ENCODE measurements at regions not wholly inside any gene's neighbourhood (a gene's known extent, or its start where the extent isn't known, plus 50 kb on each side); places are given as distances from the start of the nearest gene placed in this dataset.

DNA sequence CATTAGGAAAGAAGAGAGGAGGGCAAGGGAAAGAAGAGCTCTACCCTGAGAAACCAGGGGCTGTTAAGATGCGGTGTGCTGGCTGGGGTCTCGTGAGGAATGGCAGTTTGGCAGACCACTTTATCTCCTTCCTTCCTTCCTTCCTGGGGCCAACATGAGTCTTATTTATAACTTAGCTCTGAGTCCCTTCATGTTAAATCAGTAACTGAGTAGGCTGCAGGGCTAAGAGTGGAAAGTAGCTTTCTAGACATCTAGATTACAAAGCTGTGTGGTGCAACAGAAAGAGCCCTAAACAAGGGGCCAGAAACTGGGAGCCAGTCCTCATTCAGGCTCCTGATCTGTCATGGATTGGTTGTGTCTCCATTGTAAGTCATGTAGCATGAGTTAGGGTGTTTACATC, 135.4 kb upstream of the DUSP10 start:
- TF ChIP-seq CTCF (IDR thresholded peaks at IDR 0.05), result no peak
- H3K4me1 ChIP-seq, result no peaks in the 10 kb centered on the region
- DNase-seq, result no peak
- no peak overlapping the region for H3K9ac ChIP-seq (ENCODE audit: low read depth in 2 of 2, low read length in 2 of 2)
- H3K4me3 ChIP-seq, result no peak overlapping the region
- no peaks in the 10 kb centered on the region for H3K36me3 ChIP-seq
- no peaks in the 10 kb centered on the region for H3K9me3 ChIP-seq
- no peak overlapping the region for H3K27ac ChIP-seq
- intact Hi-C loops (cut with DNase I), result no loop called here
- no peaks in the 10 kb centered on the region for H3K27me3 ChIP-seq

DNA sequence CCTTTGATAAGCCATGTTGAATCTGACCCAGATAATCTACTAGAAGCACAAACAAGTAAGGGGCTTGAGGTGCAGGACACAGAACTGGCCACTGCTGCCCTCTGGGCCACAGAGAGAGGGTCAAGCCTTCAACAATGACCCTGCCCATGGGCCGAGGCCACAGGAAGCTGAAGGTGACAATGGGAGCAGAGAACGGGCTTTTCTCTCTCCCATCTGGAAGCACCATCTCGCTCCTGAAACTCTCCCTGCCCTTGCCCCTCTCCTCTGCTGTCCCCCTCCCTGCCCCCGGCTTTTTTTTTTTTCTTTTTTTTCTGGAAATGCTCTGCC, 133.1 kb upstream of the DUSP10 start:
- H3K4me1 ChIP-seq, result no peaks in the 10 kb centered on the region
- H3K27me3 ChIP-seq, result no peaks in the 10 kb centered on the region
- no peak overlapping the region for H3K9ac ChIP-seq (ENCODE audit: low read depth in 2 of 2, low read length in 2 of 2)
- no peak overlapping the region for H3K4me3 ChIP-seq
- H3K36me3 ChIP-seq, result no peaks in the 10 kb centered on the region
- TF ChIP-seq CTCF (IDR thresholded peaks at IDR 0.05), result no peak
- H3K27ac ChIP-seq, result no peak overlapping the region
- DNase-seq, result no peak
- intact Hi-C loops (cut with DNase I), result no loop called here
- no peaks in the 10 kb centered on the region for H3K9me3 ChIP-seq

DNA sequence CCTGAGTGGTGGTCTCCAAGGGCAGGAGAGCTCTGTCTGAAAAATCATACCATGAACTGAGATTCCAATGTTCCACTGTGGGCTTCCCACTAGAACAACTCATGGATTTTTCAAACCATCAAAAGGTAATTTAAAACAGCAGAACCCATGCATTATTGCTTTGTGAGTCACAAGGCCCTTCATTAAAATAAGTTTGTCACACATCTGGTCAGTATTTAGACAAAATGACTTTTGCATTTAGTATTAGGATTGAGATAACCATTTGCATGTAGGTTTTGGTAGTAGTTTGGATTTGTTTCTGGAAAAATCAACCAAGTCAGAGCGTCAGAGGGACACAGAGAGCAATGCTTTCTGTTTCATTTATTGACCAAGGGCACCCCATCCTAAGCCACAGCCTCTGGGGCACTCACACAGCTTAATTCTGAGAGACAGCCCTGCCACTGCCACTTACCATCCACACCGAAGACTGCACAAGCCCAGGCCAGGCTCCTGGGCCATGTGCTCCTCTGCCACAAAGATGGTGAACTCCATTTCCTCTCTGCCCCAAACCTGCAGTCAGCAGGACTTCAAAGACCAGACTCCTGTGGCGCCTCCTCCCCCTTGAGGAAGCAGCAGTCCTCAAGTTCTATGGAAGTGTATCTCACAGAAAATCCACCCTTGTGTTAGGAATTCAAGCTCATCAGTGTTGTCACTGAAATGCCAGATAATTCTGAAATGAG, 132.6 kb upstream of the DUSP10 start:
- Histone ChIP-seq H3K9me3 (no peaks in the 10 kb centered on the region), H3K27me3 (no peaks in the 10 kb centered on the region), H3K4me1 (no peaks in the 10 kb centered on the region), H3K36me3 (no peaks in the 10 kb centered on the region), H3K27ac (no peak overlapping the region), H3K4me3 (no peak overlapping the region), H3K9ac (ENCODE audit: low read depth in 2 of 2, low read length in 2 of 2) (no peak overlapping the region)
- no peak for DNase-seq
- no peak for TF ChIP-seq CTCF (IDR thresholded peaks at IDR 0.05)
- intact Hi-C loops (cut with DNase I), result no loop called here

- Histone ChIP-seq H3K27ac (no peak overlapping the region), H3K4me1 (no peaks in the 10 kb centered on the region), H3K4me3 (no peak overlapping the region), H3K9me3 (no peaks in the 10 kb centered on the region), H3K27me3 (no peaks in the 10 kb centered on the region), H3K9ac (ENCODE audit: low read depth in 2 of 2, low read length in 2 of 2) (no peak overlapping the region), H3K36me3 (no peaks in the 10 kb centered on the region)
- DNase-seq, result no peak
- intact Hi-C loops (cut with DNase I), result no loop called here
- TF ChIP-seq CTCF (IDR thresholded peaks at IDR 0.05), result no peak
Observed at GRCh38 chr1:221873673-221874072, 131.8 kb upstream of the DUSP10 start.

GRCh38 chr1:221871056-221871455, 129.2 kb upstream of the DUSP10 start:
- no peaks in the 10 kb centered on the region for H3K27me3 ChIP-seq
- H3K4me1 ChIP-seq, result no peaks in the 10 kb centered on the region
- intact Hi-C loops (cut with DNase I), result no loop called here
- H3K9ac ChIP-seq (ENCODE audit: low read depth in 2 of 2, low read length in 2 of 2), result no peak overlapping the region
- no peaks in the 10 kb centered on the region for H3K36me3 ChIP-seq
- no peaks in the 10 kb centered on the region for H3K9me3 ChIP-seq
- H3K4me3 ChIP-seq, result no peak overlapping the region
- H3K27ac ChIP-seq, result no peak overlapping the region
- no peak for DNase-seq
- no peak for TF ChIP-seq CTCF (IDR thresholded peaks at IDR 0.05)
